ENCODE measurements at regions not wholly inside any gene's neighbourhood (a gene's known extent, or its start where the extent isn't known, plus 50 kb on each side); places are given as distances from the start of the nearest gene placed in this dataset.

DNA sequence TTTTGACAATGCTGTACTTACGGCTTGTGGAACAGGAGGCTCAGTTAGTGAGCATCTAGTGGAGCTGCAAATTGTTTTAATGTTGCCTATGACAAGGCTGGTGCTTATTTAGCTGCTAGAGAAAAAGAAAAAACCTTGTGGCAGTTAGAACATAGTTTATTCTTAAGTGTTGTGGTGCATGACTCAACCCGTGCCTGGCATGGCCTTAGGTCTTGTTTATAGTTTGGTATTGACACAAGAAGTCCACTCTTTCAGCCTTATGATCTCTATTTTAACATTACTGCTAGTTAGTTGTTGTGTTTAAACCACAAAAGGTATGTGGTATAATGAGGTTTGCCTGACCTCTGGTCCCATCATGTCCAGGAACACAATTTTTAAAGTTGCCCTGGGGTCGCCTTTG, 744.6 kb downstream of the FAM181B start (continued):
- TF ChIP-seq, protein P1, sequence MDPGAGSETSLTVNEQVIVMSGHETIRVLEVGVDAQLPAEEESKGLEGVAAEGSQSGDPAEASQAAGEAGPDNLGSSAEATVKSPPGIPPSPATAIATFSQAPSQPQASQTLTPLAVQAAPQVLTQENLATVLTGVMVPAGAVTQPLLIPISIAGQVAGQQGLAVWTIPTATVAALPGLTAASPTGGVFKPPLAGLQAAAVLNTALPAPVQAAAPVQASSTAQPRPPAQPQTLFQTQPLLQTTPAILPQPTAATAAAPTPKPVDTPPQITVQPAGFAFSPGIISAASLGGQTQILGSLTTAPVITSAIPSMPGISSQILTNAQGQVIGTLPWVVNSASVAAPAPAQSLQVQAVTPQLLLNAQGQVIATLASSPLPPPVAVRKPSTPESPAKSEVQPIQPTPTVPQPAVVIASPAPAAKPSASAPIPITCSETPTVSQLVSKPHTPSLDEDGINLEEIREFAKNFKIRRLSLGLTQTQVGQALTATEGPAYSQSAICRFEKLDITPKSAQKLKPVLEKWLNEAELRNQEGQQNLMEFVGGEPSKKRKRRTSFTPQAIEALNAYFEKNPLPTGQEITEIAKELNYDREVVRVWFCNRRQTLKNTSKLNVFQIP (CRISPR knock-in tag; IDR thresholded peaks at IDR 0.05; ENCODE audit: borderline replicate concordance, low read depth): no peak

DNA sequence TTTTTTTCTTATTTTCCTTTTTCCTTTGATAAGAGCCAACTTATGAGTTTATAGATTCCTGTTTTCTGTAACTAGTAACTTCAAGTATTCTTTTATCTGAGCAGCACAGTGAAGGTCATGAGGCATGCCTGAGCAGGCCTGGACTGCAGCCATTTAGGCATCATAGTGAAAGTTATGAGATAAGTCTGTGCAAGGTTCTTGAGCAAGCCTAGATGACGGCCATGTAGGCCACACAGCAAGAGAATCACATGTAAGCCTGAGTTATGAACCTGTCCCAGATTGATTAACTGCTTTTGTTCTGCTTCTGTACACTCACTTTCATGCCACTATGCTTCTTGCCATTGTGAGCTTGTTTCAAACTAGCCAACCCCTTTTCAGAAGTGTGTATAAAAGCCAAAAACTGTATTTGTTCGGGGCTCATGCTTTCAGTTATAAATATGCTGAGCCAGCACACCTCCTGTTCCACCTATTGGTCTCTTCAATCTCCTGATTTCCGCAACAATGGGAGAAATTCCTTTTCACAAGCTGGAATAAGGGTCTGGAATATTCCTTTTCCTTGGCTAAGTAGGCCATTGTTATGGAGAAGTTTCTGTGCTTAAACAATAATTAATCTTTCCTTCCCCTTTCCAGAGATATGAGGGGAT, 745.7 kb downstream of the FAM181B start:
- TF ChIP-seq TCF4 (CRISPR knock-in tag; IDR thresholded peaks at IDR 0.05; ENCODE audit: borderline replicate concordance): no peak
- no peak for TF ChIP-seq ZFP3 (CRISPR knock-in tag; IDR thresholded peaks at IDR 0.05)
- no peak for TF ChIP-seq CSDC2 (CRISPR knock-in tag; IDR thresholded peaks at IDR 0.05)
- no peak for TF ChIP-seq ZNF8 (CRISPR knock-in tag; IDR thresholded peaks at IDR 0.05)
- no peak for TF ChIP-seq GLIS3 (CRISPR knock-in tag; IDR thresholded peaks at IDR 0.05)
- TF ChIP-seq OSR1 (CRISPR knock-in tag; IDR thresholded peaks at IDR 0.05): no peak
- TF ChIP-seq, protein P2, sequence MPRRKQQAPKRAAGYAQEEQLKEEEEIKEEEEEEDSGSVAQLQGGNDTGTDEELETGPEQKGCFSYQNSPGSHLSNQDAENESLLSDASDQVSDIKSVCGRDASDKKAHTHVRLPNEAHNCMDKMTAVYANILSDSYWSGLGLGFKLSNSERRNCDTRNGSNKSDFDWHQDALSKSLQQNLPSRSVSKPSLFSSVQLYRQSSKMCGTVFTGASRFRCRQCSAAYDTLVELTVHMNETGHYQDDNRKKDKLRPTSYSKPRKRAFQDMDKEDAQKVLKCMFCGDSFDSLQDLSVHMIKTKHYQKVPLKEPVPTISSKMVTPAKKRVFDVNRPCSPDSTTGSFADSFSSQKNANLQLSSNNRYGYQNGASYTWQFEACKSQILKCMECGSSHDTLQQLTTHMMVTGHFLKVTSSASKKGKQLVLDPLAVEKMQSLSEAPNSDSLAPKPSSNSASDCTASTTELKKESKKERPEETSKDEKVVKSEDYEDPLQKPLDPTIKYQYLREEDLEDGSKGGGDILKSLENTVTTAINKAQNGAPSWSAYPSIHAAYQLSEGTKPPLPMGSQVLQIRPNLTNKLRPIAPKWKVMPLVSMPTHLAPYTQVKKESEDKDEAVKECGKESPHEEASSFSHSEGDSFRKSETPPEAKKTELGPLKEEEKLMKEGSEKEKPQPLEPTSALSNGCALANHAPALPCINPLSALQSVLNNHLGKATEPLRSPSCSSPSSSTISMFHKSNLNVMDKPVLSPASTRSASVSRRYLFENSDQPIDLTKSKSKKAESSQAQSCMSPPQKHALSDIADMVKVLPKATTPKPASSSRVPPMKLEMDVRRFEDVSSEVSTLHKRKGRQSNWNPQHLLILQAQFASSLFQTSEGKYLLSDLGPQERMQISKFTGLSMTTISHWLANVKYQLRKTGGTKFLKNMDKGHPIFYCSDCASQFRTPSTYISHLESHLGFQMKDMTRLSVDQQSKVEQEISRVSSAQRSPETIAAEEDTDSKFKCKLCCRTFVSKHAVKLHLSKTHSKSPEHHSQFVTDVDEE (CRISPR knock-in tag; IDR thresholded peaks at IDR 0.05): no peak
- no peak for ATAC-seq

DNA sequence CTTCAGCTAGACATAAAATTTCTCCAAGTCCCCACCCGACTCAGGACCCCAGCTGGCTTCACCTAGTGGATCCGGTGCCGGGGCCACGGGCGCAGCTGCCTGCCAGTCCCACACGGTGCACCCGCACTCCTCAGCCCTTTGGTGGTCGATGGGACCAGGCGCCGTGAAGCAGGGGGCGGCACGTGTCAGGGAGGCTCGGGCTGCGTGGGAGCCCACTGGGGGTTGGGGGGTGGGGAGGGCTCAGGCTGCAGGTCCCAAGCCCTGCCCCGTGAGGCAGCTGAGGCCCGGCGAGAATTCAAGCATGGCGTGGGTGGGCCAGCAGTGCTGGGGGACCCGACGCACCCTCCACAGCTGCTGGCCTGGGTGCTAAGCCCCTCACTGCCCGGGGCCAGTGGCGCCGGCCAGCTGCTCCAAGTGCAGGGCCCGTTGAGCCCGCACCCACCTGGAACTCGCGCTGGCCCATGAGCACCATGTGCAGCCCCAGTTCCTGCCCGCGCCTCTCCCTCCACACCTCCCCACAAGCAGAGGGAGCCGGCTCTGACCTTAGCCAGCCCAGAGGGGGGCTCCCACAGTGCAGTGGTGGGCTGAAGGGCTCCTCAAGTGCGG, 747.0 kb downstream of the FAM181B start:
- no peak for ATAC-seq
- TF ChIP-seq TOX (CRISPR knock-in tag; IDR thresholded peaks at IDR 0.05; ENCODE audit: borderline replicate concordance) (no peak), ZNF565 (CRISPR knock-in tag; conservative IDR thresholded peaks at IDR 0.05; ENCODE audit: low read depth) (no peak), ZFP30 (CRISPR knock-in tag; IDR thresholded peaks at IDR 0.05) (no peak), ZNF70 (CRISPR knock-in tag; IDR thresholded peaks at IDR 0.05) (no peak)
- TF ChIP-seq, protein P1 (CRISPR knock-in tag; IDR thresholded peaks at IDR 0.05; ENCODE audit: borderline replicate concordance, low read depth): no peak
- TF ChIP-seq, protein P3, sequence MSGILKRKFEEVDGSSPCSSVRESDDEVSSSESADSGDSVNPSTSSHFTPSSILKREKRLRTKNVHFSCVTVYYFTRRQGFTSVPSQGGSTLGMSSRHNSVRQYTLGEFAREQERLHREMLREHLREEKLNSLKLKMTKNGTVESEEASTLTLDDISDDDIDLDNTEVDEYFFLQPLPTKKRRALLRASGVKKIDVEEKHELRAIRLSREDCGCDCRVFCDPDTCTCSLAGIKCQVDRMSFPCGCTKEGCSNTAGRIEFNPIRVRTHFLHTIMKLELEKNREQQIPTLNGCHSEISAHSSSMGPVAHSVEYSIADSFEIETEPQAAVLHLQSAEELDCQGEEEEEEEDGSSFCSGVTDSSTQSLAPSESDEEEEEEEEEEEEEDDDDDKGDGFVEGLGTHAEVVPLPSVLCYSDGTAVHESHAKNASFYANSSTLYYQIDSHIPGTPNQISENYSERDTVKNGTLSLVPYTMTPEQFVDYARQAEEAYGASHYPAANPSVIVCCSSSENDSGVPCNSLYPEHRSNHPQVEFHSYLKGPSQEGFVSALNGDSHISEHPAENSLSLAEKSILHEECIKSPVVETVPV (CRISPR knock-in tag; IDR thresholded peaks at IDR 0.05): no peak
- TF ChIP-seq, protein P4, sequence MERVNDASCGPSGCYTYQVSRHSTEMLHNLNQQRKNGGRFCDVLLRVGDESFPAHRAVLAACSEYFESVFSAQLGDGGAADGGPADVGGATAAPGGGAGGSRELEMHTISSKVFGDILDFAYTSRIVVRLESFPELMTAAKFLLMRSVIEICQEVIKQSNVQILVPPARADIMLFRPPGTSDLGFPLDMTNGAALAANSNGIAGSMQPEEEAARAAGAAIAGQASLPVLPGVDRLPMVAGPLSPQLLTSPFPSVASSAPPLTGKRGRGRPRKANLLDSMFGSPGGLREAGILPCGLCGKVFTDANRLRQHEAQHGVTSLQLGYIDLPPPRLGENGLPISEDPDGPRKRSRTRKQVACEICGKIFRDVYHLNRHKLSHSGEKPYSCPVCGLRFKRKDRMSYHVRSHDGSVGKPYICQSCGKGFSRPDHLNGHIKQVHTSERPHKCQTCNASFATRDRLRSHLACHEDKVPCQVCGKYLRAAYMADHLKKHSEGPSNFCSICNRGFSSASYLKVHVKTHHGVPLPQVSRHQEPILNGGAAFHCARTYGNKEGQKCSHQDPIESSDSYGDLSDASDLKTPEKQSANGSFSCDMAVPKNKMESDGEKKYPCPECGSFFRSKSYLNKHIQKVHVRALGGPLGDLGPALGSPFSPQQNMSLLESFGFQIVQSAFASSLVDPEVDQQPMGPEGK (CRISPR knock-in tag; IDR thresholded peaks at IDR 0.05; ENCODE audit: borderline replicate concordance): no peak
- TF ChIP-seq, protein P2 (CRISPR knock-in tag; IDR thresholded peaks at IDR 0.05): no peak

Data from SK-N-SH treated with all-trans-retinoic acid at 6 μM for 48 hours (cell line).